ENCODE measurements at regions not wholly inside any gene's neighbourhood (a gene's known extent, or its start where the extent isn't known, plus 50 kb on each side); places are given as distances from the start of the nearest gene placed in this dataset.

- TF ChIP-seq ZNF302 (tag by site-specific recombination; IDR thresholded peaks at IDR 0.05; ENCODE audit: low read depth) (no peak), ZNF704 (tag by site-specific recombination; IDR thresholded peaks at IDR 0.05) (no peak), ZEB2 (tag by site-specific recombination; IDR thresholded peaks at IDR 0.05) (no peak)
Observed at GRCh38 chr3:76065964-76066363, 280.6 kb upstream of the ZNF717 start.
